GM13977 (cell line): ENCODE measurements at regions not wholly inside any gene's neighbourhood (a gene's known extent, or its start where the extent isn't known, plus 50 kb on each side); places are given as distances from the start of the nearest gene placed in this dataset.

Experiments
- DNase-seq: peaks from one replicate; pipeline ENCODE4 v3.0.0; 2012; ENCODE audit warnings: low spot score
- CTCF ChIP-seq: IDR thresholded peaks from 2 replicates; pipeline ENCODE4 v1.5.1; 2012; ENCODE audit warnings: mild to moderate bottlenecking, control low read depth; ENCODE audit not compliant: insufficient read depth; ENCODE audit errors: extremely low read depth, missing control alignments
- in situ Hi-C: fragments of 300-500 bp; cut with MboI; formaldehyde crosslinking; loops from one replicate; pipeline ENCODE4 v1.12.0; 2022; ENCODE audit warnings: low sequenced_read_pairs, low pct_unique_long_range_greater_than_20kb, mixed read lengths, inconsistent platforms; ENCODE audit not compliant: unreplicated experiment

GRCh38 chr16:7097518-7097917, 235.1 kb upstream of the RBFOX1 start:
- DNase-seq: no peak
- TF ChIP-seq CTCF: no peak

GRCh38 chr16:7093511-7093910, 239.1 kb upstream of the RBFOX1 start:
- TF ChIP-seq CTCF: no peak
- in situ Hi-C loops: no loop called here
- no peak for DNase-seq

More at GRCh38 chr16:7097518-7097917, 235.1 kb upstream of the RBFOX1 start:
- in situ Hi-C loops: no loop called here

- in situ Hi-C loops: no loop called here
- DNase-seq: no peak
- no peak for TF ChIP-seq CTCF
Measured at GRCh38 chr16:7090628-7091115, 242.0 kb upstream of the RBFOX1 start.

- in situ Hi-C loops: no loop called here
- no peak for TF ChIP-seq CTCF
- no peak for DNase-seq
Measured at GRCh38 chr16:7089751-7090150, 242.9 kb upstream of the RBFOX1 start.

GRCh38 chr16:7088711-7089110, 243.9 kb upstream of the RBFOX1 start:
- in situ Hi-C loops: no loop called here
- no peak for DNase-seq
- TF ChIP-seq CTCF: no peak

- TF ChIP-seq CTCF: no peak
- in situ Hi-C loops: no loop called here
- no peak for DNase-seq
Measured at GRCh38 chr16:7086822-7087616, 245.6 kb upstream of the RBFOX1 start.
